H9 (cell line): ENCODE measurements at regions not wholly inside any gene's neighbourhood (a gene's known extent, or its start where the extent isn't known, plus 50 kb on each side); places are given as distances from the start of the nearest gene placed in this dataset.
A peak's percentile ranks its signal among the peaks of the same experiment; 100 is the strongest.

Experiments
- DNase-seq: peaks from one replicate; pipeline ENCODE4 v3.0.0-alpha.2; 2017
- H2AFZ ChIP-seq: one replicate; pipeline ENCODE4 v1.6.1; 2013; ENCODE audit warnings: mild to moderate bottlenecking, low read length, control low read depth, moderate library complexity
- H2AK5ac ChIP-seq: 2 replicates; pipeline ENCODE4 v1.6.1; 2013; ENCODE audit warnings: low read length, control low read depth, mixed read lengths; ENCODE audit not compliant: insufficient read length
- H2BK120ac ChIP-seq: one replicate; pipeline ENCODE4 v1.6.1; 2013; ENCODE audit warnings: low read depth, mild to moderate bottlenecking, low read length, control low read depth, inconsistent platforms; ENCODE audit not compliant: poor library complexity, severe bottlenecking
- H2BK12ac ChIP-seq: 2 replicates; pipeline ENCODE4 v1.6.1; 2013; ENCODE audit warnings: low read length, control low read depth, mixed read lengths, low read depth; ENCODE audit not compliant: insufficient read length
- H2BK15ac ChIP-seq: 2 replicates; pipeline ENCODE4 v1.6.1; 2013; ENCODE audit warnings: low read depth, low read length, control low read depth
- H2BK20ac ChIP-seq: one replicate; pipeline ENCODE4 v1.6.1; 2013; ENCODE audit warnings: low read depth, mild to moderate bottlenecking, low read length, control low read depth, inconsistent platforms; ENCODE audit not compliant: poor library complexity, severe bottlenecking
- H2BK5ac ChIP-seq: 2 replicates; pipeline ENCODE4 v1.6.1; 2013; ENCODE audit warnings: low read length, control low read depth, mixed read lengths; ENCODE audit not compliant: insufficient read length
- H3K14ac ChIP-seq: 2 replicates; pipeline ENCODE4 v1.6.1; 2013; ENCODE audit warnings: low read length, control low read depth; ENCODE audit not compliant: insufficient read depth
- H3K18ac ChIP-seq: 2 replicates; pipeline ENCODE4 v1.6.1; 2013; ENCODE audit warnings: low read depth, mild to moderate bottlenecking, mixed read lengths, low read length, control low read depth; ENCODE audit not compliant: insufficient read length
- H3K23ac ChIP-seq: 2 replicates; pipeline ENCODE4 v1.6.1; 2013; ENCODE audit warnings: low read length, control low read depth, mixed read lengths, low read depth; ENCODE audit not compliant: insufficient read length
- H3K23me2 ChIP-seq: 2 replicates; pipeline ENCODE4 v1.6.1; 2013; ENCODE audit warnings: low read depth, mild to moderate bottlenecking, mixed read lengths, low read length, control low read depth; ENCODE audit not compliant: insufficient read length, poor library complexity, severe bottlenecking
- H3K27ac ChIP-seq: 2 replicates; pipeline ENCODE4 v1.5.1; 2013; ENCODE audit warnings: low read length, control low read depth, mixed read lengths, low read depth; ENCODE audit not compliant: insufficient read length
- H3K27me3 ChIP-seq: 2 replicates; pipeline ENCODE4 v1.6.1; 2013; ENCODE audit warnings: low read length, control low read depth, inconsistent platforms; ENCODE audit not compliant: insufficient read depth
- H3K4ac ChIP-seq: 2 replicates; pipeline ENCODE4 v1.6.1; 2013; ENCODE audit warnings: low read depth, mild to moderate bottlenecking, control low read depth, inconsistent platforms, low read length, moderate library complexity
- H3K4me1 ChIP-seq: 2 replicates; pipeline ENCODE4 v1.6.1; 2013; ENCODE audit warnings: low read length, control low read depth, inconsistent platforms; ENCODE audit not compliant: insufficient read depth
- H3K4me2 ChIP-seq: 2 replicates; pipeline ENCODE4 v1.6.1; 2013; ENCODE audit warnings: low read length, control low read depth, mixed read lengths; ENCODE audit not compliant: insufficient read length, insufficient read depth
- H3K56ac ChIP-seq: 2 replicates; pipeline ENCODE4 v1.6.1; 2013; ENCODE audit warnings: low read depth, mild to moderate bottlenecking, mixed read lengths, low read length, control low read depth; ENCODE audit not compliant: insufficient read length
- H3K79me1 ChIP-seq: 2 replicates; pipeline ENCODE4 v1.6.1; 2013; ENCODE audit warnings: low read depth, mild to moderate bottlenecking, moderate library complexity, low read length, control low read depth, inconsistent platforms; ENCODE audit not compliant: insufficient read depth, poor library complexity, severe bottlenecking
- H3K79me2 ChIP-seq: 2 replicates; pipeline ENCODE4 v1.6.1; 2013; ENCODE audit warnings: low read length, control low read depth, inconsistent platforms; ENCODE audit not compliant: insufficient read depth
- H3K9ac ChIP-seq: 2 replicates; pipeline ENCODE4 v1.6.1; 2013; ENCODE audit warnings: low read length, control low read depth, mixed read lengths; ENCODE audit not compliant: insufficient read length; ENCODE audit errors: extremely low read depth
- H3K9me3 ChIP-seq: one replicate; pipeline ENCODE4 v1.6.1; 2013; ENCODE audit warnings: low read depth, low read length, inconsistent platforms; ENCODE audit not compliant: control insufficient read depth
- H3T11ph ChIP-seq: one replicate; pipeline ENCODE4 v1.6.1; 2013; ENCODE audit warnings: mild to moderate bottlenecking, low read length, control low read depth, inconsistent platforms
- H4K20me1 ChIP-seq: one replicate; pipeline ENCODE4 v1.6.1; 2013; ENCODE audit not compliant: control insufficient read depth, insufficient read length, insufficient read depth
- H4K5ac ChIP-seq: 2 replicates; pipeline ENCODE4 v1.6.1; 2013; ENCODE audit warnings: low read depth, mild to moderate bottlenecking, mixed read lengths, low read length, control low read depth; ENCODE audit not compliant: insufficient read length
- H4K8ac ChIP-seq: replicated peaks from 2 replicates; pipeline ENCODE4 v1.6.1; 2013; ENCODE audit warnings: low read length, control low read depth, mixed read lengths, low read depth; ENCODE audit not compliant: insufficient read length
- H4K91ac ChIP-seq: 2 replicates; pipeline ENCODE4 v1.6.1; 2013; ENCODE audit warnings: low read depth, mild to moderate bottlenecking, moderate library complexity, mixed read lengths, low read length, control low read depth; ENCODE audit not compliant: insufficient read length
- H3K27ac Mint-ChIP-seq, 3 experiments: 2 replicates in 2 of 3; 3 replicates in 1 of 3; pipeline ENCODE4 v1.8.0; 2020 to 2021; ENCODE audit warnings: mixed read lengths in 3 of 3, mild to moderate bottlenecking in 1 of 3, moderate library complexity in 1 of 3
- H3K27me3 Mint-ChIP-seq: 2 replicates; pipeline ENCODE4 v1.8.0; 2021; ENCODE audit warnings: low read depth, mild to moderate bottlenecking, moderate library complexity, mixed read lengths
- H3K36me3 Mint-ChIP-seq, 3 experiments: 2 replicates in 2 of 3; 3 replicates in 1 of 3; pipeline ENCODE4 v1.8.0; 2020 to 2021; ENCODE audit warnings: low read depth in 3 of 3, mixed read lengths in 3 of 3; ENCODE audit not compliant: insufficient read depth in 1 of 3
- H3K4me1 Mint-ChIP-seq, 2 experiments: 2 replicates each; pipeline ENCODE4 v1.8.0; 2020; ENCODE audit warnings: mixed read lengths in 2 of 2
- H3K4me3 Mint-ChIP-seq, 2 experiments: 2 replicates in 1 of 2; 3 replicates in 1 of 2; pipeline ENCODE4 v1.8.0; 2020 to 2021; ENCODE audit warnings: mild to moderate bottlenecking in 2 of 2, mixed read lengths in 2 of 2, moderate library complexity in 1 of 2
- H3K9me3 Mint-ChIP-seq, 2 experiments: 2 replicates in 1 of 2; 3 replicates in 1 of 2; pipeline ENCODE4 v1.8.0; 2020; ENCODE audit warnings: mild to moderate bottlenecking in 2 of 2, mixed read lengths in 2 of 2, moderate library complexity in 1 of 2
- WGBS: extraction: QIAGEN DNeasy Blood & Tissue Kit; methylation state at CpG from one replicate; pipeline ENCODE4 v1.1.7; 2013; ENCODE audit warnings: missing lambda C conversion rate, low lambda C conversion rate, mixed read lengths; ENCODE audit not compliant: insufficient read length; ENCODE audit errors: extremely low coverage; 5-methylcytosine and 5-hydroxymethylcytosine counted together
- TF ChIP-seq, protein P1 (sequence below): fragments of 200-600 bp; sonication (generic); conservative IDR thresholded peaks from 3 replicates; pipeline ENCODE4 v1.8.0; 2021; ENCODE audit warnings: antibody characterized with exemption, mild to moderate bottlenecking

DNA sequence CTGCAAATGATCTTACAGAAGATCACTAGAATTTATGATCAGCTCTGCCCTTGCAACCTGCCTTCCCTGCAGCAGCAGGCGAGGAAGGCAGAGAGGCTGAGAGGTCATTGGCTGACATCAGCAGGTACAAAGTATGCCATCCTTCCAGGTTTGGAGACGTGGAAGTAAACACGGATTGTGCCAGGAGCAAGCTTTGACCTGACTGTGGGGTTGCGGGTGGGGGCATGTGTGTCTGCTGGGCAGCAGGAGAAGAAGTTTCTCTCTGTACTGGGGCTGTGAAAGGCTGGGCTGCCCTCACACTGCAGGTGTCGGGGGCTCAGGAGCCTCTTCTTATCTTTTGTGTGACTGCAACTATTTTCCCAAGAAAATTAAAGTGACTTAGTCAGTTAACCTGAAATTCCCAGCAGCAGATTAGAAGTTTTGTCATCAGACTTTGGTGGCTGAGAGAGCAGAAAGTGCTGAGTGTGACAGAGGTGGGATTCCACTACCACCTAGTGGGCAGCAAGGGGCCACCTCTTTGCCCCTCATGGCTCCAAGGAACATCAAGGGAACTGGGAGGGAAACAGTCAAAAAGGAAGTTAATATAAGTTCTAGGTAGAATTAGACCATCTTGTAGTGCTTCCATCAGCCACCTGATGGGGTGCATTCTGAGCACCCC, 565.9 kb downstream of the ETS1 start:
- Mint-ChIP-seq H3K36me3 (no peaks in the 10 kb centered on the region), H3K9me3 (no peaks in the 10 kb centered on the region), H3K27me3 (no peaks in the 10 kb centered on the region), H3K4me3 (no peak overlapping the region), H3K4me1 (no peaks in the 10 kb centered on the region), H3K27ac (no peak overlapping the region; a peak in 1 of 7 replicates)
- Histone ChIP-seq H2BK120ac (no peak overlapping the region), H3K9ac (no peak overlapping the region), H4K20me1 (no peaks in the 10 kb centered on the region), H3T11ph (no peak overlapping the region), H3K23ac (no peak overlapping the region), H3K4me1 (no peaks in the 10 kb centered on the region), H3K14ac (no peak overlapping the region), H2BK12ac (no peak overlapping the region), H3K27me3 (no peaks in the 10 kb centered on the region), H3K79me2 (no peaks in the 10 kb centered on the region), H2BK20ac (no peak overlapping the region), H2AK5ac (no peak overlapping the region), H2AFZ (no peak overlapping the region), H3K79me1 (no peaks in the 10 kb centered on the region), H3K56ac (no peak overlapping the region), H3K4me2 (no peak overlapping the region), H3K23me2 (no peaks in the 10 kb centered on the region), H3K18ac (no peak overlapping the region), H4K91ac (no peak overlapping the region), H3K27ac (no peak overlapping the region), H3K4ac (no peak overlapping the region), H4K5ac (no peak overlapping the region), H2BK15ac (no peak overlapping the region), H2BK5ac (no peak overlapping the region), H4K8ac (no peak overlapping the region), H3K9me3 (no peaks in the 10 kb centered on the region)
- DNase-seq: peak; percentile 46
- TF ChIP-seq, protein P1, sequence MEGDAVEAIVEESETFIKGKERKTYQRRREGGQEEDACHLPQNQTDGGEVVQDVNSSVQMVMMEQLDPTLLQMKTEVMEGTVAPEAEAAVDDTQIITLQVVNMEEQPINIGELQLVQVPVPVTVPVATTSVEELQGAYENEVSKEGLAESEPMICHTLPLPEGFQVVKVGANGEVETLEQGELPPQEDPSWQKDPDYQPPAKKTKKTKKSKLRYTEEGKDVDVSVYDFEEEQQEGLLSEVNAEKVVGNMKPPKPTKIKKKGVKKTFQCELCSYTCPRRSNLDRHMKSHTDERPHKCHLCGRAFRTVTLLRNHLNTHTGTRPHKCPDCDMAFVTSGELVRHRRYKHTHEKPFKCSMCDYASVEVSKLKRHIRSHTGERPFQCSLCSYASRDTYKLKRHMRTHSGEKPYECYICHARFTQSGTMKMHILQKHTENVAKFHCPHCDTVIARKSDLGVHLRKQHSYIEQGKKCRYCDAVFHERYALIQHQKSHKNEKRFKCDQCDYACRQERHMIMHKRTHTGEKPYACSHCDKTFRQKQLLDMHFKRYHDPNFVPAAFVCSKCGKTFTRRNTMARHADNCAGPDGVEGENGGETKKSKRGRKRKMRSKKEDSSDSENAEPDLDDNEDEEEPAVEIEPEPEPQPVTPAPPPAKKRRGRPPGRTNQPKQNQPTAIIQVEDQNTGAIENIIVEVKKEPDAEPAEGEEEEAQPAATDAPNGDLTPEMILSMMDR: peak; percentile 74
- no CpG with 5 or more reads among the region's 5 CpGs for WGBS
